ENCODE measurements at regions not wholly inside any gene's neighbourhood (a gene's known extent, or its start where the extent isn't known, plus 50 kb on each side); places are given as distances from the start of the nearest gene placed in this dataset.

DNA sequence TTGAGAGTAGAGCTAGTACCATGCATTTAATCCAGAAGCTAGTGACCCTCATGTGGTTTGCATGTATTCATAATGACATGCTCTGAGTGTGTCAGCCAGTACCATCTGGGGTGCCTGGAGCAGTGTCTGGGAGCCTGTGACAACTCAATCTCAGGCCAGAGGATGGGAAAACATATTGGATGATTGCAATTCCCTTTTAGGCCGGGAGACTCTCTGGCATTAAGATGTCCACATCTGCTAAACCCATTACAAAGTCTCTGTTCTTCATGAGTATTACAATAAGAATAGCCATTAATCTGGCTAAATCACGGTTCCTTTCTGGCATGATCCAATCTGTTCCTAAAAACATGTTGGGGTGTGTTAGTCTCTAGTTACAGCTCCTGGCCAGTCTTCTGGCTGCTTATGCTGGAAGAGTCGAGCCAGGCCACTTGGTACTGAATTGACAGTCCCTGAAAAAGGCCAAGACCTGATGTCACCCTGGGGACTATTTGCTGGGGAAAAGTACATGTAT is 475.7 kb downstream of the ENC1 start:
- no peaks in the 10 kb centered on the region for H3K9me3 Mint-ChIP-seq
- H3K27me3 Mint-ChIP-seq: peaks cover 3% of the 10 kb centered on the region
- H3K4me1 Mint-ChIP-seq: no peaks in the 10 kb centered on the region
- DNase-seq (no peak), ATAC-seq (ENCODE audit: low read depth) (no peak)
- TF ChIP-seq, protein P1, sequence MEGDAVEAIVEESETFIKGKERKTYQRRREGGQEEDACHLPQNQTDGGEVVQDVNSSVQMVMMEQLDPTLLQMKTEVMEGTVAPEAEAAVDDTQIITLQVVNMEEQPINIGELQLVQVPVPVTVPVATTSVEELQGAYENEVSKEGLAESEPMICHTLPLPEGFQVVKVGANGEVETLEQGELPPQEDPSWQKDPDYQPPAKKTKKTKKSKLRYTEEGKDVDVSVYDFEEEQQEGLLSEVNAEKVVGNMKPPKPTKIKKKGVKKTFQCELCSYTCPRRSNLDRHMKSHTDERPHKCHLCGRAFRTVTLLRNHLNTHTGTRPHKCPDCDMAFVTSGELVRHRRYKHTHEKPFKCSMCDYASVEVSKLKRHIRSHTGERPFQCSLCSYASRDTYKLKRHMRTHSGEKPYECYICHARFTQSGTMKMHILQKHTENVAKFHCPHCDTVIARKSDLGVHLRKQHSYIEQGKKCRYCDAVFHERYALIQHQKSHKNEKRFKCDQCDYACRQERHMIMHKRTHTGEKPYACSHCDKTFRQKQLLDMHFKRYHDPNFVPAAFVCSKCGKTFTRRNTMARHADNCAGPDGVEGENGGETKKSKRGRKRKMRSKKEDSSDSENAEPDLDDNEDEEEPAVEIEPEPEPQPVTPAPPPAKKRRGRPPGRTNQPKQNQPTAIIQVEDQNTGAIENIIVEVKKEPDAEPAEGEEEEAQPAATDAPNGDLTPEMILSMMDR (IDR thresholded peaks at IDR 0.05): no peak
- ChIA-PET POLR2A (no interaction called here), CTCF (no interaction called here)
- H3K4me3 Mint-ChIP-seq: no peak overlapping the region
- intact Hi-C loops (cut with micrococcal nuclease): no loop called here
- no peak overlapping the region for H3K27ac Mint-ChIP-seq
- no peaks in the 10 kb centered on the region for H3K36me3 Mint-ChIP-seq (ENCODE audit: low read depth)

DNA sequence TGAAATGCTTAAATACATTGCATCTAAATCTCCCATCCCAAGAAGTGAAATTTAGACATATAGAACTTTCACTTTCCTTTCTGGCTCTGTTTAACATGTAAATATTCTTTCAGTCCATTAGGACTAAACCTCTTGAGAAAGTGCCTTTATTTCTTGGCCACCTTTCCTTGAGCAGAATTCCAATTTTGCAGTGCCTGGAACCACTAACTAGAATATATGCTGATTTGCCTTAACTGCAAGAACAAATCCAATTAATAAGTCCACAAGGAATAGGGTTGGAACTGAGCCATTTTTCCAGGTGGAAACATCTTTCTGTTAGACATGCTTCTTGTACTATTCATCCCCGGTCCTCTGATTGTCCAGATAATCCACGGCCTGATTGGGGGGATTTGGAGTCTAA is 478.0 kb downstream of the ENC1 start:
- no peak for ATAC-seq (ENCODE audit: low read depth)
- TF ChIP-seq, protein P1 (IDR thresholded peaks at IDR 0.05): no peak
- POLR2A ChIA-PET: no interaction called here
- no peak for DNase-seq
- intact Hi-C loops (cut with micrococcal nuclease): no loop called here
- Mint-ChIP-seq H3K4me3 (no peak overlapping the region), H3K27me3 (peaks cover 3% of the 10 kb centered on the region), H3K36me3 (ENCODE audit: low read depth) (no peaks in the 10 kb centered on the region), H3K4me1 (no peaks in the 10 kb centered on the region), H3K9me3 (no peaks in the 10 kb centered on the region), H3K27ac (no peak overlapping the region)
- CTCF ChIA-PET: no interaction called here

DNA sequence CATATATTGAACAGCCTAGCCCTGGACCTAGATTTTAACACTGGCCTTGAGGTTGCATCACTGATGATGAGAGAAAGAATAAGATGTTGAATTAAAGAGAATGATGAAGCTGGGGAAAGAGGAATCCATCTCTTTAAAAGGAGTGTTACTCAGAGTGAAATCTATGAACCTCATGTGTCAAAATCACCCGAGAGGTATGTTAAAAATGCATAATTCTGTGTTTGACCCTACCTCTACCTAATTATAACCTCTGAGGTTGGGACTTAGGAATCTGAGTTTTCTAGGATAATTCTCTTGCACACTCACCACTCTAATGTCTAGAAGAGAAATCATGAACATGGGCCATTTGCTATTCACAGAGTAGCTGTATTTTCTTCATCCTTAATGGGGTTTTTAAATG is 479.4 kb downstream of the ENC1 start:
- ChIA-PET CTCF (no interaction called here), POLR2A (no interaction called here)
- Mint-ChIP-seq H3K27ac (no peak overlapping the region), H3K36me3 (ENCODE audit: low read depth) (no peaks in the 10 kb centered on the region), H3K4me3 (no peak overlapping the region), H3K9me3 (no peaks in the 10 kb centered on the region), H3K4me1 (no peaks in the 10 kb centered on the region), H3K27me3 (peaks cover 3% of the 10 kb centered on the region)
- DNase-seq (no peak), ATAC-seq (ENCODE audit: low read depth) (no peak)
- intact Hi-C loops (cut with micrococcal nuclease): no loop called here
- TF ChIP-seq, protein P1 (IDR thresholded peaks at IDR 0.05): no peak

DNA sequence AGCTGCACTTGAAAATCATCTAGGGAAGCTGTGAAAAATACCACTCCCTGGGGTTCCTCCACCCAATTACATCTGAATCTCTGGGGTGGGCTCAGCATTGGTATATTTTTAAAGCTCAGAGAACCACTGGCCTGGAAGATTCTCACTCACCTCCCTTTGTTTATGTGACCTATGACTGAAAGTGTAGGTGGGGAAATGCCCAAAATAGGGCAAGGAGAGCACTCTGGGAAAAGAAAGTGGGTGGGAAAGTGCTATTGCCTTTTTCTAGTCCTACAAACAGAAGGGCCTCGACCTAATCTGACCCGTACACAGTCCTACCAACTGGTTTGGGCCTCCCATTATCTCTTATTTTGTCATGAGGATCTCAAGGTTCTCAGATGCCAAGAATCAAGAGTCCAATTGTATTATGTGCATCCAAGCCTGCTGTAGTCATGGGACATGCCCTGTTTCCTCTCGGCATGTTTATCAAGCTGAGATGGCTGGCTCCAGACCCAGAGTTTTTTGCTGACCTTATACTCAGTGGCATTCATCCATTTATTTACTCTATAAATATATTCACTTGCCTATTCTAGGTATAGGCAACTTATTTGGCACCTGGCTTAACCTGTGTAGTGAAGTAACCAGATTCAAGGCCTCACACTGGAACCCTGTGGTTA is 483.7 kb downstream of the ENC1 start:
- DNase-seq (no peak), ATAC-seq (ENCODE audit: low read depth) (no peak)
- Mint-ChIP-seq H3K4me1 (no peaks in the 10 kb centered on the region), H3K4me3 (no peak overlapping the region), H3K36me3 (ENCODE audit: low read depth) (no peaks in the 10 kb centered on the region), H3K9me3 (no peaks in the 10 kb centered on the region), H3K27ac (no peak overlapping the region), H3K27me3 (no peaks in the 10 kb centered on the region)
- ChIA-PET POLR2A (no interaction called here), CTCF (no interaction called here)
- intact Hi-C loops (cut with micrococcal nuclease): no loop called here
- TF ChIP-seq, protein P1 (IDR thresholded peaks at IDR 0.05): no peak

DNA sequence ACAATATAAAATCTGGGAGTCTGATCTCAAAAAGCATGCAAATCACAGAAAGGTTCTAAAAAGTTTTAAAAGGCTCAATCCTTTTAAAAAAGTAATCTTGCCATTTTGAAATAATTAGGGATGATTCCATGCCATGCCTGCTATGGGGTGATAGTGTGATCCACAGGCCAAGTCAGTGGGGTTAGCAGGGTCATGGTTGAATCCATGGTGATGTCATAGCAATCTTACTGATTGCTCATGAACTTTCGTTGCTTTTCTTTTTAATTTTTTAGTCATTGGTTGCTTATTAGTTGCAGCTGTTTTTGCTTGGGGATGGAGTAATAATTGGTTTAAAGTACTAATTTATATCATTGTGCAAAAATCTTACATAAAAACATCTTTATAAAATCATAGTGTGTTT is 485.0 kb downstream of the ENC1 start:
- Mint-ChIP-seq H3K4me3 (no peak overlapping the region), H3K27me3 (no peaks in the 10 kb centered on the region), H3K9me3 (no peaks in the 10 kb centered on the region), H3K4me1 (no peaks in the 10 kb centered on the region), H3K36me3 (ENCODE audit: low read depth) (no peaks in the 10 kb centered on the region), H3K27ac (no peak overlapping the region)
- DNase-seq (no peak), ATAC-seq (ENCODE audit: low read depth) (no peak)
- intact Hi-C loops (cut with micrococcal nuclease): no loop called here
- ChIA-PET CTCF (no interaction called here), POLR2A (no interaction called here)
- TF ChIP-seq, protein P1 (IDR thresholded peaks at IDR 0.05): no peak

All from activated B cell treated with CpG ODN at 0.5 μM for 24 hours (primary cell).